ENCODE measurements at regions not wholly inside any gene's neighbourhood (a gene's known extent, or its start where the extent isn't known, plus 50 kb on each side); places are given as distances from the start of the nearest gene placed in this dataset.

DNA sequence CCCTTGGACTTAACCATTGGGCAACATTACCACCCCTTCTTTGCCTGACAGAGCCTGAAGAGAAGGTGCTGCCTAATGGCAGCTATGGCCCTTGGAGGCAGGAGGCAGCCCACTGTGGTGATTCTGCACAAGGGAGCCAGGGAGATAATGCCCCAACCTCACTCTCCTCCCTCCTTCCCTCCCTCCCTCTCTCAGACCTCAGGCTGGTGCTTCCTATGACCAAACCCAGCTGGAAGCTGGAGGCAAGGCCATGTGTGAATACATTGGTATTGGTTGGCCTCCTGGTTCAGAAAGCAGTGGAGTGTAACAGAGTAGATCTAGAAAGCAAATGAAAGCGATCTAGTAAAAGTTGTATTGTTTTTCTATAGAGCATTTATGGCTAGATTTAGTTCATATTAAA, 233.1 kb downstream of the CSNK2A3 start:
- WGBS (ENCODE audit: insufficient coverage) = no CpG with 5 or more reads among the region's 1 CpG
- ChIA-PET POLR2A (no interaction called here), CTCF (no interaction called here)
- H3K9me3 ChIP-seq (ENCODE audit: control extremely low read depth in 1 of 5, control insufficient read depth in 4 of 5, insufficient read depth in 2 of 5, low read depth in 1 of 5, low read length in 4 of 5) = no peaks in the 10 kb centered on the region
- H3K27ac ChIP-seq (ENCODE audit: insufficient read depth in 1 of 2, low read depth in 1 of 2, low read length in 2 of 2, poor library complexity in 1 of 2, severe bottlenecking in 2 of 2) = no peak overlapping the region
- H3K4me3 ChIP-seq (ENCODE audit: control insufficient read depth in 1 of 7, extremely low read depth in 1 of 7, insufficient read depth in 4 of 7, low read depth in 2 of 7, low read length in 6 of 7) = no peak overlapping the region
- DNase-seq = no peak
- no peaks in the 10 kb centered on the region for H3K27me3 ChIP-seq (replicated peaks in 2 of 5; ENCODE audit: control insufficient read depth in 4 of 5, insufficient read depth in 5 of 5, low read length in 4 of 5)
- no peaks in the 10 kb centered on the region for H3K36me3 ChIP-seq (ENCODE audit: control insufficient read depth in 4 of 4, insufficient read depth in 4 of 4, low read length in 3 of 4)
- H3K4me1 ChIP-seq (ENCODE audit: control extremely low read depth in 1 of 4, control insufficient read depth in 4 of 4, insufficient read depth in 4 of 4, low read length in 3 of 4) = no peaks in the 10 kb centered on the region

GRCh38 chr11:11117730-11118129, 235.3 kb downstream of the CSNK2A3 start:
- DNase-seq = no peak
- ChIA-PET POLR2A (no interaction called here), CTCF (no interaction called here)
- H3K27me3 ChIP-seq (replicated peaks in 2 of 5; ENCODE audit: control insufficient read depth in 4 of 5, insufficient read depth in 5 of 5, low read length in 4 of 5) = no peaks in the 10 kb centered on the region
- no peak overlapping the region for H3K27ac ChIP-seq (ENCODE audit: insufficient read depth in 1 of 2, low read depth in 1 of 2, low read length in 2 of 2, poor library complexity in 1 of 2, severe bottlenecking in 2 of 2)
- H3K36me3 ChIP-seq (ENCODE audit: control insufficient read depth in 4 of 4, insufficient read depth in 4 of 4, low read length in 3 of 4) = no peaks in the 10 kb centered on the region
- WGBS (ENCODE audit: insufficient coverage) = 100% methylated on average over 1 of the region's 3 CpGs
- no peak overlapping the region for H3K4me3 ChIP-seq (ENCODE audit: control insufficient read depth in 1 of 7, extremely low read depth in 1 of 7, insufficient read depth in 4 of 7, low read depth in 2 of 7, low read length in 6 of 7)
- H3K9me3 ChIP-seq (ENCODE audit: control extremely low read depth in 1 of 5, control insufficient read depth in 4 of 5, insufficient read depth in 2 of 5, low read depth in 1 of 5, low read length in 4 of 5) = peaks cover 0 to 3% (median 0%) of the 10 kb centered on the region in 5 experiments
- no peaks in the 10 kb centered on the region for H3K4me1 ChIP-seq (ENCODE audit: control extremely low read depth in 1 of 4, control insufficient read depth in 4 of 4, insufficient read depth in 4 of 4, low read length in 3 of 4)

DNA sequence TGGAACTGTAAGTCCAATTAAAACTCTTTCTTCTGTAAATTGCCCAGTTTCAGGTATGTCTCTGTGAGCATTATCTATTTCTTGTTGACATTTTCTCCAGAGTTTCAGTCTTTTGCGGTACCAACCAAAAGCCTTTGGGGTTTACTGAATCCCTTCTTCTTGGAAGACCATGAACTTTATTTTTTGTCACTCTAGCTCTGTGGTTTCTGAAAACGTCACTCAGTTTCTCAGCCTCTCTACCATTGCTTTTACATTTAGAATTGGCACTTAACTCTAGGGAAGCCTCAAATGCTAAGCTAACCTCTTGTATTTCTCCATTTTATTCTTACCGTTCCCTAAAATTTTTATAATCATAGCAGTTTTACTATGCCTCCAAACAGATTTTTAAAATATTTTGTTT, 237.6 kb downstream of the CSNK2A3 start:
- Histone ChIP-seq H3K36me3 (ENCODE audit: control insufficient read depth in 4 of 4, insufficient read depth in 4 of 4, low read length in 3 of 4) (no peaks in the 10 kb centered on the region), H3K4me3 (ENCODE audit: control insufficient read depth in 1 of 7, extremely low read depth in 1 of 7, insufficient read depth in 4 of 7, low read depth in 2 of 7, low read length in 6 of 7) (no peak overlapping the region), H3K4me1 (ENCODE audit: control extremely low read depth in 1 of 4, control insufficient read depth in 4 of 4, insufficient read depth in 4 of 4, low read length in 3 of 4) (no peaks in the 10 kb centered on the region), H3K27me3 (replicated peaks in 2 of 5; ENCODE audit: control insufficient read depth in 4 of 5, insufficient read depth in 5 of 5, low read length in 4 of 5) (no peaks in the 10 kb centered on the region), H3K9me3 (ENCODE audit: control extremely low read depth in 1 of 5, control insufficient read depth in 4 of 5, insufficient read depth in 2 of 5, low read depth in 1 of 5, low read length in 4 of 5) (peaks cover 0 to 3% (median 0%) of the 10 kb centered on the region in 5 experiments), H3K27ac (ENCODE audit: insufficient read depth in 1 of 2, low read depth in 1 of 2, low read length in 2 of 2, poor library complexity in 1 of 2, severe bottlenecking in 2 of 2) (no peak overlapping the region)
- ChIA-PET CTCF (no interaction called here), POLR2A (no interaction called here)
- no peak for DNase-seq
- 100% methylated on average over 2 of the region's 3 CpGs for WGBS (ENCODE audit: insufficient coverage)

- POLR2A ChIA-PET = no interaction called here
- Histone ChIP-seq H3K27me3 (replicated peaks in 2 of 5; ENCODE audit: control insufficient read depth in 4 of 5, insufficient read depth in 5 of 5, low read length in 4 of 5) (no peaks in the 10 kb centered on the region), H3K4me1 (ENCODE audit: control extremely low read depth in 1 of 4, control insufficient read depth in 4 of 4, insufficient read depth in 4 of 4, low read length in 3 of 4) (no peaks in the 10 kb centered on the region), H3K27ac (ENCODE audit: insufficient read depth in 1 of 2, low read depth in 1 of 2, low read length in 2 of 2, poor library complexity in 1 of 2, severe bottlenecking in 2 of 2) (no peak overlapping the region), H3K9me3 (ENCODE audit: control extremely low read depth in 1 of 5, control insufficient read depth in 4 of 5, insufficient read depth in 2 of 5, low read depth in 1 of 5, low read length in 4 of 5) (peaks cover 0 to 3% (median 0%) of the 10 kb centered on the region in 5 experiments), H3K4me3 (ENCODE audit: control insufficient read depth in 1 of 7, extremely low read depth in 1 of 7, insufficient read depth in 4 of 7, low read depth in 2 of 7, low read length in 6 of 7) (no peak overlapping the region), H3K36me3 (ENCODE audit: control insufficient read depth in 4 of 4, insufficient read depth in 4 of 4, low read length in 3 of 4) (no peaks in the 10 kb centered on the region)
- 57% methylated on average over 1 of the region's 1 CpG for WGBS (ENCODE audit: insufficient coverage)
- DNase-seq = no peak
- CTCF ChIA-PET = interaction anchor here (0.7 kb wide), 1 partner anchor 110 kb away, joined by 3 read pairs; no protein-coding TSS in a partner anchor
Observed at GRCh38 chr11:11113626-11114025, 239.4 kb downstream of the CSNK2A3 start.

DNA sequence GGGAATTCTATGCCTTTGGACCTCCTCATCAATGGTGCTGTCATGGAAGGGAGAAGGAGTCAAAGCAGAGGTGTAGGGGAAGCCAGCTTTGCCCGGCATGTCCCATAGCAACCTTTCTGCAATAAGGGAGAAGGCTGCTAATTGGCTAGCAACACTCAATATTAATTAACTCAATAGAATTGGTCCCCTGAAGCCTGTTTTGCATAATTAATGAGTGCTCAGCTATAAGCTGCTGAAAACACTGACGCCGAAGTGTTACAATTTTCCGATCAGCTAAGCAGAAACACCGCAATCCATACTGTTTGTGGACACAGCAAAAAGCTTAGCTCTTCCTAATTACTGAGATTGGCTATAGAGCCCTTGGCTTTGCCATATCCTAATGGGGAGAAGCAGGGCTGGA, 245.0 kb downstream of the CSNK2A3 start:
- Histone ChIP-seq H3K9me3 (ENCODE audit: control extremely low read depth in 1 of 5, control insufficient read depth in 4 of 5, insufficient read depth in 2 of 5, low read depth in 1 of 5, low read length in 4 of 5) (peaks cover 0 to 3% (median 0%) of the 10 kb centered on the region in 5 experiments), H3K36me3 (ENCODE audit: control insufficient read depth in 4 of 4, insufficient read depth in 4 of 4, low read length in 3 of 4) (no peaks in the 10 kb centered on the region), H3K4me1 (ENCODE audit: control extremely low read depth in 1 of 4, control insufficient read depth in 4 of 4, insufficient read depth in 4 of 4, low read length in 3 of 4) (no peaks in the 10 kb centered on the region), H3K27ac (ENCODE audit: insufficient read depth in 1 of 2, low read depth in 1 of 2, low read length in 2 of 2, poor library complexity in 1 of 2, severe bottlenecking in 2 of 2) (no peak overlapping the region), H3K27me3 (replicated peaks in 2 of 5; ENCODE audit: control insufficient read depth in 4 of 5, insufficient read depth in 5 of 5, low read length in 4 of 5) (peaks cover 0 to 3% (median 0%) of the 10 kb centered on the region in 5 experiments), H3K4me3 (ENCODE audit: control insufficient read depth in 1 of 7, extremely low read depth in 1 of 7, insufficient read depth in 4 of 7, low read depth in 2 of 7, low read length in 6 of 7) (no peak overlapping the region)
- DNase-seq = no peak
- ChIA-PET POLR2A (interaction anchor here (0.5 kb wide), 1 partner anchor 1277 kb away, joined by 3 read pairs; no protein-coding TSS in a partner anchor), CTCF (interaction anchor here (0.9 to 1.6 kb wide), 2 partner anchors 48 to 57 kb away, joined by 3 read pairs; no protein-coding TSS in a partner anchor)
- 82% methylated on average over 5 of the region's 5 CpGs for WGBS (ENCODE audit: insufficient coverage)

GRCh38 chr11:11107076-11107723, 245.8 kb downstream of the CSNK2A3 start:
- peaks cover 0 to 4% (median 0%) of the 10 kb centered on the region in 5 experiments for H3K9me3 ChIP-seq (ENCODE audit: control extremely low read depth in 1 of 5, control insufficient read depth in 4 of 5, insufficient read depth in 2 of 5, low read depth in 1 of 5, low read length in 4 of 5)
- H3K4me3 ChIP-seq (ENCODE audit: control insufficient read depth in 1 of 7, extremely low read depth in 1 of 7, insufficient read depth in 4 of 7, low read depth in 2 of 7, low read length in 6 of 7) = no peak overlapping the region
- WGBS (ENCODE audit: insufficient coverage) = 88% methylated on average over 4 of the region's 4 CpGs
- H3K4me1 ChIP-seq (ENCODE audit: control extremely low read depth in 1 of 4, control insufficient read depth in 4 of 4, insufficient read depth in 4 of 4, low read length in 3 of 4) = no peaks in the 10 kb centered on the region
- no peak for DNase-seq
- ChIA-PET CTCF (interaction anchor here (1.6 kb wide), 1 partner anchor 58 kb away, joined by 3 read pairs; no protein-coding TSS in a partner anchor), POLR2A (no interaction called here)
- H3K27me3 ChIP-seq (replicated peaks in 2 of 5; ENCODE audit: control insufficient read depth in 4 of 5, insufficient read depth in 5 of 5, low read length in 4 of 5) = peaks cover 0 to 3% (median 0%) of the 10 kb centered on the region in 5 experiments
- H3K36me3 ChIP-seq (ENCODE audit: control insufficient read depth in 4 of 4, insufficient read depth in 4 of 4, low read length in 3 of 4) = no peaks in the 10 kb centered on the region
- H3K27ac ChIP-seq (ENCODE audit: insufficient read depth in 1 of 2, low read depth in 1 of 2, low read length in 2 of 2, poor library complexity in 1 of 2, severe bottlenecking in 2 of 2) = no peak overlapping the region

- Histone ChIP-seq H3K27ac (ENCODE audit: insufficient read depth in 1 of 2, low read depth in 1 of 2, low read length in 2 of 2, poor library complexity in 1 of 2, severe bottlenecking in 2 of 2) (no peak overlapping the region), H3K36me3 (ENCODE audit: control insufficient read depth in 4 of 4, insufficient read depth in 4 of 4, low read length in 3 of 4) (no peaks in the 10 kb centered on the region), H3K4me1 (ENCODE audit: control extremely low read depth in 1 of 4, control insufficient read depth in 4 of 4, insufficient read depth in 4 of 4, low read length in 3 of 4) (no peaks in the 10 kb centered on the region), H3K4me3 (ENCODE audit: control insufficient read depth in 1 of 7, extremely low read depth in 1 of 7, insufficient read depth in 4 of 7, low read depth in 2 of 7, low read length in 6 of 7) (no peak overlapping the region), H3K27me3 (replicated peaks in 2 of 5; ENCODE audit: control insufficient read depth in 4 of 5, insufficient read depth in 5 of 5, low read length in 4 of 5) (peaks cover 0 to 3% (median 0%) of the 10 kb centered on the region in 5 experiments), H3K9me3 (ENCODE audit: control extremely low read depth in 1 of 5, control insufficient read depth in 4 of 5, insufficient read depth in 2 of 5, low read depth in 1 of 5, low read length in 4 of 5) (peaks cover 0 to 4% (median 0%) of the 10 kb centered on the region in 5 experiments)
- POLR2A ChIA-PET = no interaction called here
- CTCF ChIA-PET = interaction anchor here (1.2 kb wide), 1 partner anchor 69 kb away, joined by 4 read pairs; no protein-coding TSS in a partner anchor
- no CpG with 5 or more reads among the region's 1 CpG for WGBS (ENCODE audit: insufficient coverage)
- DNase-seq = no peak
Observed at GRCh38 chr11:11105361-11105760, 247.5 kb upstream of the ZBED5 start.

Measured in common myeloid progenitor, CD34-positive (primary cell).